ENCODE measurements at regions not wholly inside any gene's neighbourhood (a gene's known extent, or its start where the extent isn't known, plus 50 kb on each side); places are given as distances from the start of the nearest gene placed in this dataset.

- Mint-ChIP-seq H3K4me3 (no peak overlapping the region), H3K4me1 (ENCODE audit: low read depth in 2 of 2) (no peaks in the 10 kb centered on the region), H3K27ac (no peak overlapping the region), H3K27me3 (no peaks in the 10 kb centered on the region), H3K36me3 (no peaks in the 10 kb centered on the region), H3K9me3 (no peaks in the 10 kb centered on the region)
- DNase-seq (ENCODE audit: low spot score): no peak
- ATAC-seq: no peak
Observed at GRCh38 chr13:105353654-105354053, 1181.8 kb downstream of the EFNB2 start.

GRCh38 chr13:105349082-105349723 is 1186.3 kb downstream of the EFNB2 start:
- Mint-ChIP-seq H3K4me3 (no peak overlapping the region), H3K36me3 (no peaks in the 10 kb centered on the region), H3K27ac (no peak overlapping the region), H3K4me1 (ENCODE audit: low read depth in 2 of 2) (no peaks in the 10 kb centered on the region), H3K27me3 (no peaks in the 10 kb centered on the region), H3K9me3 (no peaks in the 10 kb centered on the region)
- no peak for DNase-seq (ENCODE audit: low spot score)
- ATAC-seq: no peak

GRCh38 chr13:105346141-105346775 is 1189.2 kb downstream of the EFNB2 start:
- Mint-ChIP-seq H3K36me3 (no peaks in the 10 kb centered on the region), H3K4me3 (no peak overlapping the region), H3K27ac (no peak overlapping the region), H3K9me3 (no peaks in the 10 kb centered on the region), H3K27me3 (no peaks in the 10 kb centered on the region), H3K4me1 (ENCODE audit: low read depth in 2 of 2) (peaks cover 0 to 5% of the 10 kb centered on the region in 2 donors)
- DNase-seq (ENCODE audit: low spot score): no peak
- no peak for ATAC-seq

DNA sequence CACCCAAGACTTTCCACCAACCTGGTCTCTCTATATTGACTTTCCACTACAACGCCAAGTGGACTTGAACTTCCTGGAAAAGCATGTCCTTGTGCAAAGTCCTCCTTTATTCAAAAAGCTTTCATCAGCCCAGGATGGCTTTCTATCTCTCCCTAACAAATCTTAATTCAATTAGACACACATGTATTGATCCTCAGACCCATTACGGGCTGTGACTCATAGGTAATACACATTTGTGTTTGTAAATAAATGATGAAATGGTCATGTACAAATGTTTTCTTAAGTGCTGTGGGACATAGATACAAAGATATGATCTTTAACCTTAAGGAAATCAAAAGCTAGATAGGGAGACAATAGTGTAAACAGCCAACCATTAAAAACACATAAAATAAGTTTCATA is 1189.7 kb downstream of the EFNB2 start:
- H3K36me3 Mint-ChIP-seq: no peaks in the 10 kb centered on the region
- no peak overlapping the region for H3K4me3 Mint-ChIP-seq
- no peaks in the 10 kb centered on the region for H3K27me3 Mint-ChIP-seq
- H3K9me3 Mint-ChIP-seq: no peaks in the 10 kb centered on the region
- H3K27ac Mint-ChIP-seq: no peak overlapping the region
- ATAC-seq: no peak
- peaks cover 0 to 5% of the 10 kb centered on the region in 2 donors for H3K4me1 Mint-ChIP-seq (ENCODE audit: low read depth in 2 of 2)
- DNase-seq (ENCODE audit: low spot score): no peak

DNA sequence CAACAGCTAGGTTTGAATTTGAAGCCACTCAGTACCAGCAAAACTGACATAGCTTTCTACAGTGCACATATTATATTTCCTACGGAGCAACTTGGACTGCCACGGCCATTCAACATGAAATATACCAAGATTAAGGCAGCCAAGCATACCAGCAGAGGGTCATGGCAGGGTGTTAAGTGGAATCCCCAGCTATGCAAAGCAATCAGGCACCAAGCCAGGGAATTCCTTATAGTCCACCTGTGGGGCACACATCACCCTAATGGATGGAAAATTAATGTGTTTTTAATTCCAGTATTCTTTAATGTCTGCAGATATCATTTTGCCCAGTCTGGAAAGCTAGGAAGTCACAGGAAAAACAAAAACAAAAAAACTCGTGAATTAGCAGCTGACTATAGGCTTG is 1190.3 kb downstream of the EFNB2 start:
- Mint-ChIP-seq H3K4me1 (ENCODE audit: low read depth in 2 of 2) (peaks cover 0 to 5% of the 10 kb centered on the region in 2 donors), H3K27ac (no peak overlapping the region), H3K36me3 (no peaks in the 10 kb centered on the region), H3K4me3 (no peak overlapping the region), H3K27me3 (no peaks in the 10 kb centered on the region), H3K9me3 (no peaks in the 10 kb centered on the region)
- DNase-seq (ENCODE audit: low spot score) (no peak), ATAC-seq (no peak)

DNA sequence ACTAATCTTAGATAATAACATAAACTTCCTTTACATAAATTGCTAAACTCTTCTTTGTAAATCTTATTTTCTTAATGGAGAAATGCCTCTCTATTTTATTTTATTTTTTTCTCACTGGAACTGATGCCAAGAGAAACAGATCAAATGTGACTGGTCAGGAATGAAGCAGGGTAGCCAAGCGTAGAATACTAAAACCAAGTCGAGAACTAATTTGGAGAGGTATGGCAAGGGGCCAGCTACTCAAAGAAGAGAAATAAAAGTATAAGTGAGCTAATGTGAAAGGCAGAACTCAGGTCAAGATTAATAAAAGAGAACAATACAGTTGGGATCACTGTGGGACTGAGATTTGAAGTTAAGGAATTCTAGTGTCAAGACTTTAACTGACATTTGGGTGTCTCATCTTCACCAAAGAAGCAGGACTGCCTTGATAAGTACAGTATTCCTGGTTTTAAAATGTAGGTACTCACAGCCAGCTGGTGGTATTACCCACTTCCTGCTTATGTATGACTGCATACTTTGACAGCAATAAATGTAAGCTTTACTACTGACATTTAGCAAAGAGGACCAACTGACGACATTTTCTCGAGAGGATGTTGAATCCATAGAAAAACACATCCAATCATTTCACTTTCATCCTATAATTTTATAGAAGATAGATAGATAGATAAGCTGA is 1192.2 kb downstream of the EFNB2 start:
- H3K27ac Mint-ChIP-seq: no peak overlapping the region
- H3K36me3 Mint-ChIP-seq: no peaks in the 10 kb centered on the region
- H3K4me3 Mint-ChIP-seq: no peak overlapping the region
- no peaks in the 10 kb centered on the region for H3K27me3 Mint-ChIP-seq
- H3K9me3 Mint-ChIP-seq: no peaks in the 10 kb centered on the region
- DNase-seq (ENCODE audit: low spot score): no peak
- ATAC-seq: no peak
- peaks cover 0 to 5% of the 10 kb centered on the region in 2 donors for H3K4me1 Mint-ChIP-seq (ENCODE audit: low read depth in 2 of 2)

GRCh38 chr13:105342281-105342820 is 1193.1 kb downstream of the EFNB2 start:
- H3K36me3 Mint-ChIP-seq: no peaks in the 10 kb centered on the region
- H3K4me3 Mint-ChIP-seq: no peak overlapping the region
- ATAC-seq (no peak), DNase-seq (ENCODE audit: low spot score) (no peak)
- H3K27me3 Mint-ChIP-seq: no peaks in the 10 kb centered on the region
- H3K9me3 Mint-ChIP-seq: no peaks in the 10 kb centered on the region
- peaks cover 0 to 5% of the 10 kb centered on the region in 2 donors for H3K4me1 Mint-ChIP-seq (ENCODE audit: low read depth in 2 of 2)
- H3K27ac Mint-ChIP-seq: no peak overlapping the region

DNA sequence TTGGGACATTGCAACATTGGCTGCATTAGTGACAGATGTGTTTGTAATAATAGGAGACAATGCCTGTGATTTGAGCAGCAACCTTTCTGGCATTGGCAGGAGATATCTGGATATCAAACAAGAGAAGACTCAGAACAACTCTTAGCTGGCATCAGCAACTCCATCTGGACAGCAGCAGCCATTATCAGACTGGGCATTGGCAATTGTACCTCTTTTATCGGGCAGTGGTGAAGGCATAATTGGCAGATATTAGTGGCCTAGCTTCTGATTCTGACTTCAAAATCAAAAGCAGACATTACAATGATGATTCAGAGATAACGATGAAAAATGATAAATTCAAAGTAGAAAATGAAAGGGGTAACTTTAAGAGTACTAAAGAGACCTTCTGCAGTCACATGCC is 1193.7 kb downstream of the EFNB2 start:
- peaks cover 0 to 5% of the 10 kb centered on the region in 2 donors for H3K4me1 Mint-ChIP-seq (ENCODE audit: low read depth in 2 of 2)
- DNase-seq (ENCODE audit: low spot score): no peak
- H3K9me3 Mint-ChIP-seq: no peaks in the 10 kb centered on the region
- H3K4me3 Mint-ChIP-seq: no peak overlapping the region
- no peak overlapping the region for H3K27ac Mint-ChIP-seq
- no peaks in the 10 kb centered on the region for H3K27me3 Mint-ChIP-seq
- no peaks in the 10 kb centered on the region for H3K36me3 Mint-ChIP-seq
- no peak for ATAC-seq

DNA sequence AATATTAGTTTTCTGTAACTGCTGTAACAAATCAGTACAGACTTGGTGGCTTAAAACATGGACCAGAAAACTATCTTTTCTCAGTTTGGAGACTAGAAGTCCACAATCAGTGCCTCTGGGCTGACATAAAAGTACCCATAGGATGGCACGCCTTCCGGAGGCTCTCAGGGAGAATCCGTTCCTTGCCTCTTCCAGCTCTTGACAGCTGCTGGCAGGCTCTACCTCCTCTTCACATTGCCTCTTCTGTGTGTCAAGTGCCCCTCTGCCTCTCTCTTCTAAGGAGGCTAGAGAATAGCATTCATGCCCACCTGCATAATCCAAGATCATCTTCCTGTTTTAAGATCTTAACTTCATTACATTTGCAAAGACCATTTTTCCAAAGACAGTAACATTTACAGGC is 1194.2 kb downstream of the EFNB2 start:
- H3K4me3 Mint-ChIP-seq: no peak overlapping the region
- ATAC-seq (no peak), DNase-seq (ENCODE audit: low spot score) (no peak)
- H3K27ac Mint-ChIP-seq: no peak overlapping the region
- H3K4me1 Mint-ChIP-seq (ENCODE audit: low read depth in 2 of 2): peaks cover 0 to 5% of the 10 kb centered on the region in 2 donors
- H3K36me3 Mint-ChIP-seq: no peaks in the 10 kb centered on the region
- H3K9me3 Mint-ChIP-seq: no peaks in the 10 kb centered on the region
- no peaks in the 10 kb centered on the region for H3K27me3 Mint-ChIP-seq

DNA sequence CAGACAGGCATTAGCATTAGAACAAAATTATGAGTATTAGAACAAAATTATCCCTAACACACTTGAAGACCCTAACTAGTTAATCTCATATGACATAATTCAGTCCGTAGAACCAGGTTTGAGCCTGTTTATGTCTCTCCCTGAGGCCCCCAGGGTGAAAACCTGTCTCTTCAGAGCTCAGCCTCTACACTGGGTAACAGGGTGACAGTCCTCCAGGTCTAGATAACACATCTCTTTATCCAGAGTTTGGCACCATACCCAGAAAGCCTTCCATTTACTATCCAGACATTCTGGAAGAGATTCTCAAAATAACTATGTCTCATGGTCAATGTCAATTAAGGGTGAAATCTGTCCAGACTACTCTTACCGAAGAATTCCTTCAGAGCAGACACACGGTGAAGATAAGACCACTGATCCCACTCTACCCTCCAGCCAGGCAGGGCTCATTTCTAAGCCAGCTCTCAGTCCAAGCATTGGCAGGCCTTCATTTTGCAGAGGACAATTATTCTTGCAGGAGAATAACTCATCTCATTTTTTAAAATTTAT is 1195.3 kb downstream of the EFNB2 start:
- Mint-ChIP-seq H3K27ac (no peak overlapping the region), H3K4me3 (no peak overlapping the region), H3K4me1 (ENCODE audit: low read depth in 2 of 2) (peaks cover 0 to 5% of the 10 kb centered on the region in 2 donors), H3K27me3 (no peaks in the 10 kb centered on the region), H3K36me3 (no peaks in the 10 kb centered on the region), H3K9me3 (no peaks in the 10 kb centered on the region)
- DNase-seq (ENCODE audit: low spot score) (no peak), ATAC-seq (no peak)

DNA sequence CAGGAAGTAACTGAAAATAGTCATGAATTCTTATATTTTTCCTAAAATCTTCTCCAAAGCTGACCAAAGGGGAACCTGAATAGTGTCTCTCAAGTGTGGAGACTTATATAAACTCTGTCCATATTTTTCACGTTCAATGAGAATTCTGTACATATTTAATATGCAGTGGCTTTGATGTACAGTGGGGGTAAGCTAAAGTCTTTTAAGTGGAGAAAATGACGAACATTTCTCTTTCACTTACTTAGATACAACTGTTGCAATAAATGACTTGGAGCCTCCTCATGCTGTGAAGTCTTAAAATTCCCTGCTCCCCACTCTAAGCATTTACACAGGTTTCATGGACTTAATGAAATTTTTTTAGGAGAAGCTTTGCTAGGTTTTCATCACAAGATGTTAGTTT is 1196.7 kb downstream of the EFNB2 start:
- Mint-ChIP-seq H3K27ac (no peak overlapping the region), H3K4me1 (ENCODE audit: low read depth in 2 of 2) (peaks cover 0 to 5% of the 10 kb centered on the region in 2 donors), H3K4me3 (no peak overlapping the region), H3K27me3 (peaks cover 0 to 2% of the 10 kb centered on the region in 2 donors), H3K36me3 (no peaks in the 10 kb centered on the region), H3K9me3 (no peaks in the 10 kb centered on the region)
- DNase-seq (ENCODE audit: low spot score): no peak
- no peak for ATAC-seq

- no peak for ATAC-seq
- no peak for DNase-seq (ENCODE audit: low spot score)
- Mint-ChIP-seq H3K9me3 (no peaks in the 10 kb centered on the region), H3K4me3 (no peak overlapping the region), H3K27ac (no peak overlapping the region), H3K4me1 (ENCODE audit: low read depth in 2 of 2) (peaks cover 0 to under 1% of the 10 kb centered on the region in 2 donors), H3K27me3 (peaks cover 0 to 2% of the 10 kb centered on the region in 2 donors), H3K36me3 (no peaks in the 10 kb centered on the region)
Observed at GRCh38 chr13:105338006-105338405, 1197.5 kb downstream of the EFNB2 start.

DNA sequence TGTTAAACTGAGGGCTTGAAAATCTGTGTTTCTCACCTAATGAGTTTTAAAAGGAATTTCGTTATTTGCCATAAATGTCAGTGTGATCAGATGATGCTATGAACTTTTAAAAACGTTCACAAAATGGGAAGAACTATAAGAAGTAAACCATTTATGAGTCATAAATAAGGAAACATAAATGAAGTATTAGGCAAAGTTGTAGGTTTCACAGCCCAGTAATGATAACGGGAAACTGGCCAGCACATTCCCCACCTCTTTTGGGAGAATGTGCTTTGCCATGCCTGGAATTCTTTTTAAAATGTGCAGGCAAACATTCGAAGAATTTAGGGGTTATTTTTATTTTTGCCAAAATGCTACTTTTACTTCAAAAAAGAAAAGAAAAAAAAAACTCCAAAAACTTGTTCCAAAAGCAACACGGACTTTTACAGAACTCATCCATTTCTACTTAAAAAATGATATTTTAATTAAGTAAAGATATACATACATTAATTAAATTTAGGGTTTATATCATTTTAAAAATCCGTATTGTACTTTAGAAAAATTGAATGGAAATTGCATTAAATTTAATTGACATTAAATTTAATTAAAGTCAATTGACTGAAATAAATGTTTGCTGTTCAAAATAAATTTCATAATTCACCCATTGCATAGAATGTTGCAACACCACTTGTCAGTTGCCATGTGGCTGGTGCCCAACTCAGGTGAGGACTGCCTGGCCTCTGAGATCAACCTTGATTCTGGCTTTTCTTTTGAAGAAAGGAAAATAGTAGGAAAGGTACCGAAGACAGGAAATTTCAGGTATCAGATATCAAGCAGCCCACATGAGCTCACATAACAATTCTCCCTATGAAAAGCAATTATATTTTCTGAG is 1198.5 kb downstream of the EFNB2 start:
- Mint-ChIP-seq H3K4me3 (no peak overlapping the region), H3K27ac (no peak overlapping the region), H3K27me3 (peaks cover 0 to 2% of the 10 kb centered on the region in 2 donors), H3K4me1 (ENCODE audit: low read depth in 2 of 2) (no peaks in the 10 kb centered on the region), H3K9me3 (no peaks in the 10 kb centered on the region), H3K36me3 (no peaks in the 10 kb centered on the region)
- ATAC-seq (no peak), DNase-seq (ENCODE audit: low spot score) (no peak)
